B cell (primary cell): ENCODE measurements at regions not wholly inside any gene's neighbourhood (a gene's known extent, or its start where the extent isn't known, plus 50 kb on each side); places are given as distances from the start of the nearest gene placed in this dataset.

Experiments
- ATAC-seq: fragments of 200-7000 bp; cut with Tn5 transposase; one replicate; pipeline ENCODE4 v1.10.0; 2021; ENCODE audit warnings: low read depth, mild to moderate bottlenecking, moderate number of reproducible peaks, moderate library complexity
- CTCF ChIA-PET: fragments of 350-600 bp; sonication (Branson Sonifier 250); formaldehyde crosslinking; loops from one replicate; lab custom pipeline; 2021; ENCODE audit warnings: antibody characterized with exemption, inconsistent platforms; lab: Charles Lee
- POLR2A ChIA-PET: fragments of 350-600 bp; sonication (Branson Sonifier 250); formaldehyde crosslinking; loops from one replicate; lab custom pipeline; 2021; ENCODE audit warnings: antibody characterized with exemption; lab: Charles Lee
- DNase-seq: peaks from one replicate; pipeline ENCODE4 v3.0.0; 2013
- H2AFZ ChIP-seq: 2 replicates; pipeline ENCODE4 v1.6.1; 2012; ENCODE audit warnings: mild to moderate bottlenecking, low read depth, low read length; ENCODE audit not compliant: insufficient read depth, poor library complexity, severe bottlenecking
- H3K27ac ChIP-seq, 2 donors: 1 replicate in 1 of 2; 2 replicates in 1 of 2; pipeline ENCODE4 v1.5.1; 2012 to 2013; ENCODE audit warnings: low read length in 2 of 2, mild to moderate bottlenecking in 2 of 2, moderate library complexity in 1 of 2
- H3K27me3 ChIP-seq, 4 experiments: fragments of 200-600 bp in 1 of 4; sonication (generic) in 1 of 4; replicated peaks in 1 of 4; 1 replicate in 2 of 4; 2 replicates in 2 of 4; pipeline versions ENCODE4 v1.6.1 to v1.7.0; 2013 to 2016; ENCODE audit warnings: low read length in 3 of 4, mild to moderate bottlenecking in 2 of 4, mixed read lengths in 1 of 4, moderate library complexity in 1 of 4; ENCODE audit not compliant: insufficient read depth in 4 of 4, control insufficient read depth in 3 of 4; ENCODE audit errors: control extremely low read depth in 1 of 4
- H3K36me3 ChIP-seq, 2 experiments: replicated peaks in 1 of 2; 1 replicate in 1 of 2; 2 replicates in 1 of 2; pipeline versions ENCODE4 v1.6.1 to v1.7.1; 2013; ENCODE audit warnings: low read length in 1 of 2; ENCODE audit not compliant: insufficient read depth in 2 of 2, control insufficient read depth in 1 of 2; ENCODE audit errors: control extremely low read depth in 1 of 2, extremely low read depth in 1 of 2
- H3K4me1 ChIP-seq, 2 donors: fragments of 200-600 bp in 1 of 2; sonication (generic) in 1 of 2; 1 replicate in 1 of 2; 2 replicates in 1 of 2; pipeline versions ENCODE4 v1.5.1 to v1.6.1; 2013 to 2017; ENCODE audit warnings: low read length in 2 of 2; ENCODE audit not compliant: control insufficient read depth in 2 of 2, insufficient read depth in 2 of 2
- H3K4me2 ChIP-seq: replicated peaks from 2 replicates; pipeline ENCODE3; 2012; ENCODE audit warnings: mild to moderate bottlenecking, low read depth, low read length; ENCODE audit not compliant: poor library complexity, severe bottlenecking
- H3K4me3 ChIP-seq, 5 experiments: fragments of 200-600 bp in 1 of 5; sonication (generic) in 1 of 5; 1 replicate in 3 of 5; 2 replicates in 2 of 5; pipeline versions ENCODE4 v1.5.1 to v1.7.0; 2011 to 2016; ENCODE audit warnings: low read length in 4 of 5, mild to moderate bottlenecking in 4 of 5, low read depth in 2 of 5, control low read depth in 1 of 5, moderate library complexity in 1 of 5; ENCODE audit not compliant: insufficient read depth in 1 of 5; ENCODE audit errors: control extremely low read depth in 1 of 5, extremely low read depth in 1 of 5
- H3K79me2 ChIP-seq: fragments of 200-600 bp; sonication (generic); one replicate; pipeline ENCODE4 v1.6.0; 2016; ENCODE audit warnings: low read length; ENCODE audit not compliant: control insufficient read depth, insufficient read depth
- H3K9ac ChIP-seq: fragments of 200-600 bp; sonication (generic); 2 replicates; pipeline ENCODE4 v1.6.1; 2017; ENCODE audit warnings: mild to moderate bottlenecking, low read length, moderate library complexity
- H3K9me3 ChIP-seq, 3 donors: one replicate each; pipeline versions ENCODE4 v1.6.1 to v1.7.1; 2013; ENCODE audit warnings: low read length in 2 of 3; ENCODE audit not compliant: control insufficient read depth in 2 of 3, insufficient read depth in 1 of 3; ENCODE audit errors: control extremely low read depth in 1 of 3
- H4K20me1 ChIP-seq: 2 replicates; pipeline ENCODE4 v1.6.0; 2012; ENCODE audit warnings: mild to moderate bottlenecking, low read length; ENCODE audit not compliant: insufficient read depth, control insufficient read depth, poor library complexity, severe bottlenecking
- H3K27ac Mint-ChIP-seq: one replicate; pipeline ENCODE4 v1.8.0; 2021; ENCODE audit warnings: mixed read lengths
- H3K27me3 Mint-ChIP-seq: one replicate; pipeline ENCODE4 v1.8.0; 2021; ENCODE audit warnings: mixed read lengths
- H3K4me1 Mint-ChIP-seq: one replicate; pipeline ENCODE4 v1.8.0; 2021; ENCODE audit warnings: mixed read lengths
- H3K4me3 Mint-ChIP-seq: one replicate; pipeline ENCODE4 v1.8.0; 2021; ENCODE audit warnings: mixed read lengths
- H3K9me3 Mint-ChIP-seq: one replicate; pipeline ENCODE4 v1.8.0; 2022; ENCODE audit warnings: mixed read lengths; ENCODE audit not compliant: insufficient read depth
- EZH2 ChIP-seq: IDR thresholded peaks from 2 replicates; pipeline ENCODE4 v1.6.1; 2012; ENCODE audit warnings: borderline replicate concordance, low read depth, mild to moderate bottlenecking, moderate library complexity, low read length; ENCODE audit not compliant: insufficient read depth, poor library complexity, severe bottlenecking
- WGBS: methylation state at CpG from one replicate; pipeline ENCODE4 v1.1.5; 2013; ENCODE audit warnings: missing lambda C conversion rate; ENCODE audit not compliant: insufficient coverage; 5-methylcytosine and 5-hydroxymethylcytosine counted together
- intact Hi-C: fragments of 100-400 bp; cut with micrococcal nuclease; formaldehyde crosslinking; loops from one replicate; pipeline ENCODE4 v1.10.0; 2022
- TF ChIP-seq, protein P1 (sequence below): fragments of 200-600 bp; IDR thresholded peaks from one replicate; pipeline ENCODE4 v1.8.0; 2022; ENCODE audit warnings: antibody characterized with exemption, mild to moderate bottlenecking

DNA sequence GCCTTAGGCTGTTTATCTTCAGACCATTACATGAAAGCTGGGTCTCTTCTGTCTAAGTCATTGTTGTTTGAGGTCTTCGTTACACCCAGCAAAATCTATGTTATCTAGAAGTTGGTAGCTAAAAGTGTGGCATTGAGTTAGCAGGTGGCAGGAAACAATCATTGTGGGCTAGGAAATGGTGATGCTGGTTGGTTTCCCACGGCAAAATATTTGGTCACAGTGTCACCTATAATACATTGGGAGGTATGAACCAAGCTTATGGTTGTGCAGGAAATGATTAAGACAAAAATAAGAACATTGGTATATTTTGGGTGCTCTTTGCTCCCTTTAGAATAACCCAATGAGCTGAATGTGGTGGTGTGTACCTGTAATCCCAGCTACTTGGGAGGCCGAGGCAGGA lies 169.7 kb downstream of the TRIM33 start:
- H3K27ac ChIP-seq = no peak overlapping the region
- ChIA-PET CTCF (interaction anchor here (0.6 to 1.2 kb wide), 2 partner anchors 9 to 12 kb away, joined by 3 read pairs; no protein-coding TSS in a partner anchor), POLR2A (no interaction called here)
- Mint-ChIP-seq H3K4me3 (no peak overlapping the region), H3K4me1 (peaks cover 5% of the 10 kb centered on the region), H3K9me3 (no peaks in the 10 kb centered on the region), H3K27me3 (peaks cover 45% of the 10 kb centered on the region), H3K27ac (no peak overlapping the region)
- H3K27me3 ChIP-seq = peaks cover 0 to 15% (median 9%) of the 10 kb centered on the region in 4 experiments
- no peaks in the 10 kb centered on the region for H3K9me3 ChIP-seq
- intact Hi-C loops = loop anchor here (10.0 kb wide), 1 partner anchor 1626 kb away; the partner anchor contains the start of gene PPM1J
- no peak overlapping the region for H3K9ac ChIP-seq
- H3K4me3 ChIP-seq = no peak overlapping the region
- no peaks in the 10 kb centered on the region for H3K79me2 ChIP-seq
- no peak overlapping the region for H2AFZ ChIP-seq
- ATAC-seq = no peak
- H4K20me1 ChIP-seq = no peaks in the 10 kb centered on the region
- no peak for DNase-seq
- TF ChIP-seq EZH2 = no peak
- TF ChIP-seq, protein P1, sequence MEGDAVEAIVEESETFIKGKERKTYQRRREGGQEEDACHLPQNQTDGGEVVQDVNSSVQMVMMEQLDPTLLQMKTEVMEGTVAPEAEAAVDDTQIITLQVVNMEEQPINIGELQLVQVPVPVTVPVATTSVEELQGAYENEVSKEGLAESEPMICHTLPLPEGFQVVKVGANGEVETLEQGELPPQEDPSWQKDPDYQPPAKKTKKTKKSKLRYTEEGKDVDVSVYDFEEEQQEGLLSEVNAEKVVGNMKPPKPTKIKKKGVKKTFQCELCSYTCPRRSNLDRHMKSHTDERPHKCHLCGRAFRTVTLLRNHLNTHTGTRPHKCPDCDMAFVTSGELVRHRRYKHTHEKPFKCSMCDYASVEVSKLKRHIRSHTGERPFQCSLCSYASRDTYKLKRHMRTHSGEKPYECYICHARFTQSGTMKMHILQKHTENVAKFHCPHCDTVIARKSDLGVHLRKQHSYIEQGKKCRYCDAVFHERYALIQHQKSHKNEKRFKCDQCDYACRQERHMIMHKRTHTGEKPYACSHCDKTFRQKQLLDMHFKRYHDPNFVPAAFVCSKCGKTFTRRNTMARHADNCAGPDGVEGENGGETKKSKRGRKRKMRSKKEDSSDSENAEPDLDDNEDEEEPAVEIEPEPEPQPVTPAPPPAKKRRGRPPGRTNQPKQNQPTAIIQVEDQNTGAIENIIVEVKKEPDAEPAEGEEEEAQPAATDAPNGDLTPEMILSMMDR = no peak
- no peak overlapping the region for H3K4me2 ChIP-seq
- peaks cover 0 to 7% of the 10 kb centered on the region in 2 donors for H3K4me1 ChIP-seq
- no peaks in the 10 kb centered on the region for H3K36me3 ChIP-seq
- 0% methylated on average over 1 of the region's 3 CpGs for WGBS

DNA sequence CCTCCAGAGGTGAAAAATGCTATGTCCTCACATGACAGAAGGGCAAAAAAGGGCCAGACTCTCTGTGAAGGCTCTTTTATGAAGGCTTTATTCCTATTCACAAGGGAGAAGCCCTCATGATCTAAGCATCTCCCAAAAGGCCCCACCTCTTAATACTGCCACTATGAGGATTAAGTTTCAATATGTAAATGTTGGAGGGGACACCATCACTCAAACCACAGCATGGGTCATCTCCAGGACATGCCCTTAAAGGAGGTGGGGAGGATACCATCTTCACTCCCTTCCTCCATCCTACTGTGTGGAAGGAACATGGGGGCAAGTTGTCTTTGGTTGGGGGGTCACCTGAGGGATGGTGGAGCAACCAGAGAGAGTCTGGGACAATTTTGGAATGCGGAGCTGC lies 170.1 kb downstream of the TRIM33 start:
- Histone ChIP-seq H3K36me3 (no peaks in the 10 kb centered on the region), H3K4me1 (peaks cover 0 to 3% of the 10 kb centered on the region in 2 donors), H3K27ac (no peak overlapping the region), H3K79me2 (no peaks in the 10 kb centered on the region), H3K27me3 (peaks cover 0 to 13% (median 9%) of the 10 kb centered on the region in 4 experiments), H3K4me2 (no peak overlapping the region), H3K9me3 (no peaks in the 10 kb centered on the region), H3K4me3 (no peak overlapping the region), H2AFZ (no peak overlapping the region), H3K9ac (no peak overlapping the region), H4K20me1 (no peaks in the 10 kb centered on the region)
- Mint-ChIP-seq H3K9me3 (no peaks in the 10 kb centered on the region), H3K27me3 (peaks cover 45% of the 10 kb centered on the region), H3K4me1 (peaks cover 3% of the 10 kb centered on the region), H3K4me3 (no peak overlapping the region), H3K27ac (no peak overlapping the region)
- ATAC-seq = no peak
- intact Hi-C loops = loop anchor here (10.0 kb wide), 1 partner anchor 1626 kb away; the partner anchor contains the start of gene PPM1J
- CTCF ChIA-PET = interaction anchor here (0.6 kb wide), 1 partner anchor 13 kb away, joined by 3 read pairs; no protein-coding TSS in a partner anchor
- WGBS = no CpG with 5 or more reads among the region's 1 CpG
- no peak for DNase-seq
- no peak for TF ChIP-seq EZH2
- TF ChIP-seq, protein P1 = no peak
- POLR2A ChIA-PET = no interaction called here
